ENCODE measurements at regions not wholly inside any gene's neighbourhood (a gene's known extent, or its start where the extent isn't known, plus 50 kb on each side); places are given as distances from the start of the nearest gene placed in this dataset.
A peak's percentile ranks its signal among the peaks of the same experiment; 100 is the strongest.
"Not testable (repeated sequence)": the region's sequence is repeated elsewhere in the genome, so short reads cannot be mapped to it uniquely, and the experiment has no call there.

- no peaks in the 10 kb centered on the region for H3K36me3 Mint-ChIP-seq (ENCODE audit: low read depth, unreplicated experiment)
- no peaks in the 10 kb centered on the region for H3K9me3 Mint-ChIP-seq (ENCODE audit: unreplicated experiment)
- H3K4me1 Mint-ChIP-seq (ENCODE audit: unreplicated experiment) = no peaks in the 10 kb centered on the region
- no peak overlapping the region for H3K27ac Mint-ChIP-seq (ENCODE audit: unreplicated experiment)
- H3K27me3 Mint-ChIP-seq (ENCODE audit: unreplicated experiment) = no peaks in the 10 kb centered on the region
- H3K4me3 Mint-ChIP-seq (ENCODE audit: unreplicated experiment) = no peak overlapping the region
- DNase-seq (ENCODE audit: low spot score) = no peak
- no peak for TF ChIP-seq CTCF (IDR thresholded peaks at IDR 0.05; ENCODE audit: unreplicated experiment)
These were observed 311.4 kb upstream of the FSTL5 start for GRCh38 chr4:162475246-162475645.

GRCh38 chr4:162469977-162470376 lies 306.2 kb upstream of the FSTL5 start:
- DNase-seq (ENCODE audit: low spot score) = no peak
- Mint-ChIP-seq H3K36me3 (ENCODE audit: low read depth, unreplicated experiment) (no peaks in the 10 kb centered on the region), H3K9me3 (ENCODE audit: unreplicated experiment) (no peaks in the 10 kb centered on the region), H3K27ac (ENCODE audit: unreplicated experiment) (no peak overlapping the region), H3K4me3 (ENCODE audit: unreplicated experiment) (no peak overlapping the region), H3K27me3 (ENCODE audit: unreplicated experiment) (no peaks in the 10 kb centered on the region), H3K4me1 (ENCODE audit: unreplicated experiment) (peaks cover 4% of the 10 kb centered on the region)
- no peak for TF ChIP-seq CTCF (IDR thresholded peaks at IDR 0.05; ENCODE audit: unreplicated experiment)

GRCh38 chr4:162465356-162465755 lies 301.6 kb upstream of the FSTL5 start:
- H3K4me1 Mint-ChIP-seq (ENCODE audit: unreplicated experiment); H3K27me3 Mint-ChIP-seq (ENCODE audit: unreplicated experiment); H3K27ac Mint-ChIP-seq (ENCODE audit: unreplicated experiment); DNase-seq (ENCODE audit: low spot score); H3K9me3 Mint-ChIP-seq (ENCODE audit: unreplicated experiment); H3K36me3 Mint-ChIP-seq (ENCODE audit: low read depth, unreplicated experiment); H3K4me3 Mint-ChIP-seq (ENCODE audit: unreplicated experiment): not testable (repeated sequence)

GRCh38 chr4:162461952-162462351 lies 298.2 kb upstream of the FSTL5 start:
- H3K36me3 Mint-ChIP-seq (ENCODE audit: low read depth, unreplicated experiment) = no peaks in the 10 kb centered on the region
- peak; percentile 14 for TF ChIP-seq CTCF (IDR thresholded peaks at IDR 0.05; ENCODE audit: unreplicated experiment)
- no peaks in the 10 kb centered on the region for H3K4me1 Mint-ChIP-seq (ENCODE audit: unreplicated experiment)
- DNase-seq (ENCODE audit: low spot score) = no peak
- H3K4me3 Mint-ChIP-seq (ENCODE audit: unreplicated experiment) = no peak overlapping the region
- H3K27me3 Mint-ChIP-seq (ENCODE audit: unreplicated experiment) = no peaks in the 10 kb centered on the region
- no peak overlapping the region for H3K27ac Mint-ChIP-seq (ENCODE audit: unreplicated experiment)
- H3K9me3 Mint-ChIP-seq (ENCODE audit: unreplicated experiment) = no peaks in the 10 kb centered on the region

- Mint-ChIP-seq H3K4me1 (ENCODE audit: unreplicated experiment) (no peaks in the 10 kb centered on the region), H3K27ac (ENCODE audit: unreplicated experiment) (no peak overlapping the region), H3K27me3 (ENCODE audit: unreplicated experiment) (no peaks in the 10 kb centered on the region), H3K4me3 (ENCODE audit: unreplicated experiment) (no peak overlapping the region), H3K36me3 (ENCODE audit: low read depth, unreplicated experiment) (no peaks in the 10 kb centered on the region), H3K9me3 (ENCODE audit: unreplicated experiment) (no peaks in the 10 kb centered on the region)
- DNase-seq (ENCODE audit: low spot score) = no peak
- no peak for TF ChIP-seq CTCF (IDR thresholded peaks at IDR 0.05; ENCODE audit: unreplicated experiment)
These were observed 294.3 kb upstream of the FSTL5 start for GRCh38 chr4:162458051-162458450.

Measured in endothelial cell (in vitro differentiated cells).